ENCODE measurements at regions not wholly inside any gene's neighbourhood (a gene's known extent, or its start where the extent isn't known, plus 50 kb on each side); places are given as distances from the start of the nearest gene placed in this dataset.

- intact Hi-C loops (cut with micrococcal nuclease; ENCODE audit: unreplicated experiment): no loop called here
- in situ Hi-C loops (cut with MboI): no loop called here
- CTCF ChIA-PET: no interaction called here
- Histone ChIP-seq H3K27ac (ENCODE audit: control insufficient read depth, insufficient read depth) (no peak overlapping the region), H4K20me1 (ENCODE audit: control insufficient read depth, insufficient read depth) (no peaks in the 10 kb centered on the region), H3K4me2 (ENCODE audit: control insufficient read depth, insufficient read depth) (no peak overlapping the region), H2AFZ (ENCODE audit: control insufficient read depth, low read depth, low read length) (no peak overlapping the region), H3K36me3 (ENCODE audit: control insufficient read depth in 2 of 2, insufficient read depth in 2 of 2, low read length in 1 of 2) (no peaks in the 10 kb centered on the region), H3K4me3 (no peak overlapping the region), H3K9me3 (replicated peaks; ENCODE audit: control insufficient read depth, insufficient read depth, low read length) (no peaks in the 10 kb centered on the region), H3K27me3 (replicated peaks in 1 of 2; ENCODE audit: control insufficient read depth in 2 of 2, insufficient read depth in 2 of 2, low read length in 1 of 2) (no peaks in the 10 kb centered on the region), H3K4me1 (ENCODE audit: control insufficient read depth, insufficient read depth, low read length) (no peaks in the 10 kb centered on the region), H3K9ac (ENCODE audit: control insufficient read depth, insufficient read depth, low read length) (no peak overlapping the region), H3K79me2 (ENCODE audit: control insufficient read depth, insufficient read depth, low read length) (no peaks in the 10 kb centered on the region)
- SMC1A ChIA-PET (ENCODE audit: uncharacterized antibody, unreplicated experiment): interaction anchor here (1.1 kb wide), 2 partner anchors 12 to 638 kb away, joined by 3 to 4 read pairs; no protein-coding TSS in a partner anchor
- TF ChIP-seq NR2C2 (IDR thresholded peaks at IDR 0.05; ENCODE audit: borderline replicate concordance, control insufficient read depth, insufficient read length, low read depth) (no peak), NRF1 (conservative IDR thresholded peaks at IDR 0.05; ENCODE audit: low read depth, low read length) (no peak), SMAD5 (IDR thresholded peaks at IDR 0.05; ENCODE audit: low read depth) (no peak), POU2F2 (IDR thresholded peaks at IDR 0.05; ENCODE audit: borderline replicate concordance, low read depth, low read length) (no peak), KLF5 (IDR thresholded peaks at IDR 0.05; ENCODE audit: partially characterized antibody) (no peak)
- no peak for FAIRE-seq
- DNase-seq (ENCODE audit: low read depth, low spot score): no peak
- POLR2A ChIA-PET: no interaction called here
- WGBS (ENCODE audit: insufficient coverage, insufficient replicate concordance, low lambda C conversion rate, missing lambda C conversion rate): 0% methylated on average over 2 of the region's 3 CpGs
- ATAC-seq: no peak
- no TSS peak for BruUV-seq (replicated peaks)
- RAD21 ChIA-PET (ENCODE audit: unreplicated experiment): no interaction called here
Measured at GRCh38 chr22:44630826-44631225, 71.2 kb upstream of the PRR5 start.

- H3K9ac ChIP-seq (ENCODE audit: control insufficient read depth, insufficient read depth, low read length): no peak overlapping the region
- H4K20me1 ChIP-seq (ENCODE audit: control insufficient read depth, insufficient read depth): no peaks in the 10 kb centered on the region
- H3K36me3 ChIP-seq (ENCODE audit: control insufficient read depth in 2 of 2, insufficient read depth in 2 of 2, low read length in 1 of 2): no peaks in the 10 kb centered on the region
- DNase-seq (ENCODE audit: low read depth, low spot score) (no peak), FAIRE-seq (no peak), ATAC-seq (no peak)
- RAD21 ChIA-PET (ENCODE audit: unreplicated experiment): no interaction called here
- no peak overlapping the region for H3K4me2 ChIP-seq (ENCODE audit: control insufficient read depth, insufficient read depth)
- in situ Hi-C loops (cut with MboI) (loop anchor here (5.0 to 10.0 kb wide), 2 partner anchors 542 to 1234 kb away; no protein-coding TSS in a partner anchor), intact Hi-C loops (cut with micrococcal nuclease; ENCODE audit: unreplicated experiment) (no loop called here)
- SMC1A ChIA-PET (ENCODE audit: uncharacterized antibody, unreplicated experiment): no interaction called here
- no peaks in the 10 kb centered on the region for H3K79me2 ChIP-seq (ENCODE audit: control insufficient read depth, insufficient read depth, low read length)
- H3K27ac ChIP-seq (ENCODE audit: control insufficient read depth, insufficient read depth): no peak overlapping the region
- BruUV-seq (replicated peaks): no TSS peak
- 28% methylated on average over 9 of the region's 9 CpGs for WGBS (ENCODE audit: insufficient coverage, insufficient replicate concordance, low lambda C conversion rate, missing lambda C conversion rate)
- no peak overlapping the region for H2AFZ ChIP-seq (ENCODE audit: control insufficient read depth, low read depth, low read length)
- POLR2A ChIA-PET: no interaction called here
- H3K27me3 ChIP-seq (replicated peaks in 1 of 2; ENCODE audit: control insufficient read depth in 2 of 2, insufficient read depth in 2 of 2, low read length in 1 of 2): no peaks in the 10 kb centered on the region
- H3K4me3 ChIP-seq: no peak overlapping the region
- H3K4me1 ChIP-seq (ENCODE audit: control insufficient read depth, insufficient read depth, low read length): no peaks in the 10 kb centered on the region
- CTCF ChIA-PET: no interaction called here
- no peaks in the 10 kb centered on the region for H3K9me3 ChIP-seq (replicated peaks; ENCODE audit: control insufficient read depth, insufficient read depth, low read length)
- TF ChIP-seq PRDM15 (CRISPR knock-in tag; IDR thresholded peaks at IDR 0.05) (no peak), ZNF622 (IDR thresholded peaks at IDR 0.05) (no peak), ZNF687 (IDR thresholded peaks at IDR 0.05) (no peak), IRF5 (IDR thresholded peaks at IDR 0.05; ENCODE audit: borderline replicate concordance) (no peak), NR2C1 (IDR thresholded peaks at IDR 0.05) (no peak)
Measured at GRCh38 chr22:44628835-44629234, 73.2 kb upstream of the PRR5 start.
